Testis (tissue), 2 donors: ENCODE measurements at regions not wholly inside any gene's neighbourhood (a gene's known extent, or its start where the extent isn't known, plus 50 kb on each side); places are given as distances from the start of the nearest gene placed in this dataset.

Experiments
- POLR2A ChIP-seq: fragments of 450-650 bp; IDR thresholded peaks from one replicate; pipeline ENCODE4 v1.6.1; 2017; ENCODE audit warnings: antibody characterized with exemption, mild to moderate bottlenecking, moderate library complexity
- TF ChIP-seq, protein P1 (sequence below), 3 experiments: fragments of 450-650 bp in 2 of 3; fragments of 200-600 bp in 1 of 3; sonication (generic) in 1 of 3; IDR thresholded peaks; one replicate each; pipeline ENCODE4 v1.5.1; 2016 to 2019; ENCODE audit warnings: antibody characterized with exemption in 3 of 3, mild to moderate bottlenecking in 2 of 3, moderate library complexity in 1 of 3

DNA sequence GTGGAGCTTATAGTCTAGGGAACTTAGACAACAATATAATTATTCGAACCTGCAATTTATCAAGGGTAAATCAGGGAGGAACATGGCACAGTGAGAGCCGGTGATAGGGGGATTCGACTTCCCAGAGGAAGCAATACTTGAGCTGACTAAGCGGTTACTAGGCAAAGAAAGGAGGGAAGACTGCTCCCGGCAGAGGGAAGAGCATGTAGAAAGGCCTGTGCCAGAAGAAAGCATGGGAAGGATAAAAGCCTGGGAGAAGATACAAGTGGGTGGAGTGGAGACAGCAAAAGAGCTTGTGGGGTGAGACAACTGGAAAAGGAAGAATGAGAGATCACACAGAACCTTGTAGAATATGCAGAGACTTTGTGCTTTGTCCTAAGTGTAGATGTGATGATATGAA is 93.3 kb downstream of the MARCHF4 start:
- TF ChIP-seq, protein P1, sequence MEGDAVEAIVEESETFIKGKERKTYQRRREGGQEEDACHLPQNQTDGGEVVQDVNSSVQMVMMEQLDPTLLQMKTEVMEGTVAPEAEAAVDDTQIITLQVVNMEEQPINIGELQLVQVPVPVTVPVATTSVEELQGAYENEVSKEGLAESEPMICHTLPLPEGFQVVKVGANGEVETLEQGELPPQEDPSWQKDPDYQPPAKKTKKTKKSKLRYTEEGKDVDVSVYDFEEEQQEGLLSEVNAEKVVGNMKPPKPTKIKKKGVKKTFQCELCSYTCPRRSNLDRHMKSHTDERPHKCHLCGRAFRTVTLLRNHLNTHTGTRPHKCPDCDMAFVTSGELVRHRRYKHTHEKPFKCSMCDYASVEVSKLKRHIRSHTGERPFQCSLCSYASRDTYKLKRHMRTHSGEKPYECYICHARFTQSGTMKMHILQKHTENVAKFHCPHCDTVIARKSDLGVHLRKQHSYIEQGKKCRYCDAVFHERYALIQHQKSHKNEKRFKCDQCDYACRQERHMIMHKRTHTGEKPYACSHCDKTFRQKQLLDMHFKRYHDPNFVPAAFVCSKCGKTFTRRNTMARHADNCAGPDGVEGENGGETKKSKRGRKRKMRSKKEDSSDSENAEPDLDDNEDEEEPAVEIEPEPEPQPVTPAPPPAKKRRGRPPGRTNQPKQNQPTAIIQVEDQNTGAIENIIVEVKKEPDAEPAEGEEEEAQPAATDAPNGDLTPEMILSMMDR (IDR thresholded peaks at IDR 0.05) = no peak
- no peak for TF ChIP-seq POLR2A
